Nephron (organoid): ENCODE measurements at regions not wholly inside any gene's neighbourhood (a gene's known extent, or its start where the extent isn't known, plus 50 kb on each side); places are given as distances from the start of the nearest gene placed in this dataset.
"Not testable (repeated sequence)": the region's sequence is repeated elsewhere in the genome, so short reads cannot be mapped to it uniquely, and the experiment has no call there.

ENCODE experiments used
- H3K27ac Mint-ChIP-seq, 3 experiments: 2 replicates each; pipeline ENCODE4 v1.8.0; 2020; ENCODE audit warnings: mixed read lengths in 3 of 3, mild to moderate bottlenecking in 2 of 3, moderate library complexity in 1 of 3
- H3K27me3 Mint-ChIP-seq: 2 replicates; pipeline ENCODE4 v1.8.0; 2021; ENCODE audit warnings: low read depth, mild to moderate bottlenecking, moderate library complexity, mixed read lengths
- H3K36me3 Mint-ChIP-seq: 2 replicates; pipeline ENCODE4 v1.8.0; 2020; ENCODE audit warnings: low read depth, mixed read lengths
- H3K4me1 Mint-ChIP-seq: 2 replicates; pipeline ENCODE4 v1.8.0; 2020; ENCODE audit warnings: mixed read lengths
- H3K4me3 Mint-ChIP-seq, 3 experiments: 2 replicates each; pipeline ENCODE4 v1.8.0; 2020; ENCODE audit warnings: mild to moderate bottlenecking in 3 of 3, mixed read lengths in 3 of 3, moderate library complexity in 2 of 3
- H3K9me3 Mint-ChIP-seq: 2 replicates; pipeline ENCODE4 v1.8.0; 2020; ENCODE audit warnings: mixed read lengths
- CTCF ChIP-seq, 3 experiments: fragments of 200-600 bp; sonication (generic); IDR thresholded peaks; one replicate each; pipeline ENCODE4 v1.5.0; 2021; ENCODE audit warnings: antibody characterized with exemption in 3 of 3; ENCODE audit not compliant: unreplicated experiment in 3 of 3

- TF ChIP-seq CTCF (IDR thresholded peaks at IDR 0.05; ENCODE audit: unreplicated experiment in 3 of 3): no peak
- Mint-ChIP-seq H3K27ac (no peak overlapping the region), H3K4me1 (no peaks in the 10 kb centered on the region), H3K4me3 (no peak overlapping the region), H3K27me3 (no peaks in the 10 kb centered on the region), H3K36me3 (no peaks in the 10 kb centered on the region), H3K9me3 (no peaks in the 10 kb centered on the region)
Observed at GRCh38 chr3:87491843-87492242, 215.5 kb upstream of the POU1F1 start.

- H3K27ac Mint-ChIP-seq: no peak overlapping the region
- no peaks in the 10 kb centered on the region for H3K27me3 Mint-ChIP-seq
- no peak overlapping the region for H3K4me3 Mint-ChIP-seq
- no peaks in the 10 kb centered on the region for H3K9me3 Mint-ChIP-seq
- H3K36me3 Mint-ChIP-seq: no peaks in the 10 kb centered on the region
- TF ChIP-seq CTCF (IDR thresholded peaks at IDR 0.05; ENCODE audit: unreplicated experiment in 3 of 3): no peak
- no peaks in the 10 kb centered on the region for H3K4me1 Mint-ChIP-seq
Observed at GRCh38 chr3:87489892-87490291, 213.5 kb upstream of the POU1F1 start.

- Mint-ChIP-seq H3K9me3 (no peaks in the 10 kb centered on the region), H3K27ac (no peak overlapping the region), H3K4me3 (no peak overlapping the region), H3K27me3 (no peaks in the 10 kb centered on the region), H3K36me3 (no peaks in the 10 kb centered on the region), H3K4me1 (no peaks in the 10 kb centered on the region)
- no peak for TF ChIP-seq CTCF (IDR thresholded peaks at IDR 0.05; ENCODE audit: unreplicated experiment in 3 of 3)
Observed at GRCh38 chr3:87488765-87489164, 212.4 kb upstream of the POU1F1 start.

- H3K4me3 Mint-ChIP-seq, H3K27me3 Mint-ChIP-seq, H3K27ac Mint-ChIP-seq, H3K9me3 Mint-ChIP-seq, H3K36me3 Mint-ChIP-seq, H3K4me1 Mint-ChIP-seq: not testable (repeated sequence)
Observed at GRCh38 chr3:87486635-87487034, 210.3 kb upstream of the POU1F1 start.

GRCh38 chr3:87486115-87486514 lies 209.7 kb upstream of the POU1F1 start:
- TF ChIP-seq CTCF (IDR thresholded peaks at IDR 0.05; ENCODE audit: unreplicated experiment in 3 of 3): no peak
- Mint-ChIP-seq H3K27me3 (no peaks in the 10 kb centered on the region), H3K9me3 (no peaks in the 10 kb centered on the region), H3K4me3 (no peak overlapping the region), H3K27ac (no peak overlapping the region), H3K4me1 (no peaks in the 10 kb centered on the region), H3K36me3 (no peaks in the 10 kb centered on the region)

GRCh38 chr3:87478716-87479115 lies 202.3 kb upstream of the POU1F1 start:
- TF ChIP-seq CTCF (IDR thresholded peaks at IDR 0.05; ENCODE audit: unreplicated experiment in 3 of 3): no peak
- no peaks in the 10 kb centered on the region for H3K4me1 Mint-ChIP-seq
- H3K36me3 Mint-ChIP-seq: no peaks in the 10 kb centered on the region
- no peaks in the 10 kb centered on the region for H3K27me3 Mint-ChIP-seq
- no peak overlapping the region for H3K4me3 Mint-ChIP-seq
- H3K27ac Mint-ChIP-seq: no peak overlapping the region
- peaks cover 1% of the 10 kb centered on the region for H3K9me3 Mint-ChIP-seq

GRCh38 chr3:87473944-87474343 lies 197.6 kb upstream of the POU1F1 start:
- Mint-ChIP-seq H3K27ac (no peak overlapping the region), H3K4me1 (no peaks in the 10 kb centered on the region), H3K9me3 (peaks cover 17% of the 10 kb centered on the region), H3K27me3 (no peaks in the 10 kb centered on the region), H3K4me3 (no peak overlapping the region), H3K36me3 (no peaks in the 10 kb centered on the region)
- no peak for TF ChIP-seq CTCF (IDR thresholded peaks at IDR 0.05; ENCODE audit: unreplicated experiment in 3 of 3)
